Testis (tissue), 2 donors: ENCODE measurements at regions not wholly inside any gene's neighbourhood (a gene's known extent, or its start where the extent isn't known, plus 50 kb on each side); places are given as distances from the start of the nearest gene placed in this dataset.
"Not testable (repeated sequence)": the region's sequence is repeated elsewhere in the genome, so short reads cannot be mapped to it uniquely, and the experiment has no call there.

Source experiments
- CTCF ChIP-seq, 3 experiments: fragments of 450-650 bp in 2 of 3; fragments of 200-600 bp in 1 of 3; sonication (generic) in 1 of 3; IDR thresholded peaks; one replicate each; pipeline ENCODE4 v1.5.1; 2016 to 2019; ENCODE audit warnings: antibody characterized with exemption in 3 of 3, mild to moderate bottlenecking in 2 of 3, moderate library complexity in 1 of 3
- POLR2A ChIP-seq: fragments of 450-650 bp; IDR thresholded peaks from one replicate; pipeline ENCODE4 v1.6.1; 2017; ENCODE audit warnings: antibody characterized with exemption, mild to moderate bottlenecking, moderate library complexity

DNA sequence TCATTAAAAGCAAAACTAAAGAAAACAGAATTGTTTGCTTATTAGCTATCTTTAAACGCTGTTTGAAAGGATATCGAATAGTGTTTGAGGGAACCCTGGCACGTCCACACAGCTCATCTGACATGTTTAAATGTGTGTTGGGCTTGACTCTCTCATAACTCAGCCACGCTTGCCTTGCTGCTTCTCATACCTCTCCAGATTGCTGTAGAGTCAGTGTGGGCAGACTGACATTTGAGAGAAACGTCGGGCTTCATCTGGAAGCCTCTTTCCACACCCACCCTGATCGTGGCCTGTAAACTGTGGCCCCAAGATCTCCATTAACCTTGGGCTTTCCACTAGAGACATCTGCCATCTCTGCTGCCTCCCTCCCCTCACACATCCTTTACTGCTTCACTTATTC is 226.4 kb upstream of the PLGLB2 start:
- TF ChIP-seq CTCF (IDR thresholded peaks at IDR 0.05); POLR2A: not testable (repeated sequence)
